Jurkat, Clone E6-1 (cell line): ENCODE measurements at regions not wholly inside any gene's neighbourhood (a gene's known extent, or its start where the extent isn't known, plus 50 kb on each side); places are given as distances from the start of the nearest gene placed in this dataset.

Experiments used
- DNase-seq: peaks from one replicate; pipeline ENCODE4 v3.0.0-alpha.2; 2011; ENCODE audit warnings: low read depth, low spot score
- H3K4me3 ChIP-seq: 2 replicates; pipeline ENCODE4 v1.5.1; 2011; ENCODE audit warnings: mild to moderate bottlenecking, low read length, control low read depth, moderate library complexity

GRCh38 chr2:104088745-104089144 is 765.2 kb upstream of the POU3F3 start:
- DNase-seq = no peak
- H3K4me3 ChIP-seq = no peak overlapping the region

- H3K4me3 ChIP-seq = no peak overlapping the region
- no peak for DNase-seq
These were observed 763.5 kb upstream of the POU3F3 start for GRCh38 chr2:104090407-104090806.

GRCh38 chr2:104091894-104092293 is 762.0 kb upstream of the POU3F3 start:
- DNase-seq = no peak
- H3K4me3 ChIP-seq = no peak overlapping the region

- DNase-seq = no peak
- H3K4me3 ChIP-seq = no peak overlapping the region
These were observed 761.0 kb upstream of the POU3F3 start for GRCh38 chr2:104092886-104093285.

- DNase-seq = no peak
- no peak overlapping the region for H3K4me3 ChIP-seq
These were observed 751.3 kb upstream of the POU3F3 start for GRCh38 chr2:104102615-104103014.

GRCh38 chr2:104109356-104109755 is 744.6 kb upstream of the POU3F3 start:
- DNase-seq = no peak
- H3K4me3 ChIP-seq = no peak overlapping the region

GRCh38 chr2:104118889-104119288 is 735.0 kb upstream of the POU3F3 start:
- H3K4me3 ChIP-seq = no peak overlapping the region
- no peak for DNase-seq

GRCh38 chr2:104120171-104120570 is 733.7 kb upstream of the POU3F3 start:
- no peak for DNase-seq
- H3K4me3 ChIP-seq = no peak overlapping the region

- H3K4me3 ChIP-seq = no peak overlapping the region
- DNase-seq = no peak
These were observed 728.8 kb upstream of the POU3F3 start for GRCh38 chr2:104125096-104125495.

- H3K4me3 ChIP-seq = no peak overlapping the region
- DNase-seq = no peak
These were observed 726.7 kb upstream of the POU3F3 start for GRCh38 chr2:104127049-104127770.

- no peak for DNase-seq
- no peak overlapping the region for H3K4me3 ChIP-seq
These were observed 713.6 kb upstream of the POU3F3 start for GRCh38 chr2:104140361-104140760.

GRCh38 chr2:104158191-104158590 is 695.7 kb upstream of the POU3F3 start:
- no peak overlapping the region for H3K4me3 ChIP-seq
- no peak for DNase-seq

- no peak overlapping the region for H3K4me3 ChIP-seq
- DNase-seq = no peak
These were observed 690.2 kb upstream of the POU3F3 start for GRCh38 chr2:104163611-104164130.

- no peak for DNase-seq
- H3K4me3 ChIP-seq = no peak overlapping the region
These were observed 689.1 kb upstream of the POU3F3 start for GRCh38 chr2:104164721-104165252.

GRCh38 chr2:104177179-104177578 is 676.7 kb upstream of the POU3F3 start:
- DNase-seq = no peak

GRCh38 chr2:104179644-104180043 is 674.3 kb upstream of the POU3F3 start:
- H3K4me3 ChIP-seq = no peak overlapping the region

More at GRCh38 chr2:104177179-104177578, 676.7 kb upstream of the POU3F3 start:
- H3K4me3 ChIP-seq = no peak overlapping the region

GRCh38 chr2:104200533-104201168 is 653.3 kb upstream of the POU3F3 start:
- no peak for DNase-seq
- H3K4me3 ChIP-seq = no peak overlapping the region

More at GRCh38 chr2:104179644-104180043, 674.3 kb upstream of the POU3F3 start:
- DNase-seq = no peak

- no peak for DNase-seq
- H3K4me3 ChIP-seq = no peak overlapping the region
These were observed 640.2 kb upstream of the POU3F3 start for GRCh38 chr2:104213758-104214157.

- no peak for DNase-seq
- no peak overlapping the region for H3K4me3 ChIP-seq
These were observed 638.4 kb upstream of the POU3F3 start for GRCh38 chr2:104215269-104216161.
